ENCODE measurements at regions not wholly inside any gene's neighbourhood (a gene's known extent, or its start where the extent isn't known, plus 50 kb on each side); places are given as distances from the start of the nearest gene placed in this dataset.

GRCh38 chr18:68438536-68438935, 276.4 kb downstream of the TMX3 start:
- TF ChIP-seq CTCF (IDR thresholded peaks at IDR 0.05; ENCODE audit: insufficient read depth, low read length, poor library complexity, severe bottlenecking), result no peak
- H3K36me3 ChIP-seq (ENCODE audit: control insufficient read depth, insufficient read depth, low read length), result no peaks in the 10 kb centered on the region
- H3K4me3 ChIP-seq (replicated peaks; ENCODE audit: low read depth, low read length), result no peak overlapping the region
- DNase-seq (ENCODE audit: extremely low read depth, insufficient read length), result no peak
- H3K27me3 ChIP-seq (replicated peaks; ENCODE audit: control insufficient read depth, insufficient read depth, low read length), result no peaks in the 10 kb centered on the region

GRCh38 chr18:68436485-68436884, 278.4 kb downstream of the TMX3 start:
- H3K4me3 ChIP-seq (replicated peaks; ENCODE audit: low read depth, low read length), result no peak overlapping the region
- TF ChIP-seq CTCF (IDR thresholded peaks at IDR 0.05; ENCODE audit: insufficient read depth, low read length, poor library complexity, severe bottlenecking), result no peak
- H3K27me3 ChIP-seq (replicated peaks; ENCODE audit: control insufficient read depth, insufficient read depth, low read length), result no peaks in the 10 kb centered on the region
- DNase-seq (ENCODE audit: extremely low read depth, insufficient read length), result no peak
- H3K36me3 ChIP-seq (ENCODE audit: control insufficient read depth, insufficient read depth, low read length), result no peaks in the 10 kb centered on the region

- TF ChIP-seq CTCF (IDR thresholded peaks at IDR 0.05; ENCODE audit: insufficient read depth, low read length, poor library complexity, severe bottlenecking), result no peak
Observed at GRCh38 chr18:68435581-68435980, 279.3 kb downstream of the TMX3 start.

GRCh38 chr18:68431922-68432198, 283.0 kb downstream of the TMX3 start:
- TF ChIP-seq CTCF (IDR thresholded peaks at IDR 0.05; ENCODE audit: insufficient read depth, low read length, poor library complexity, severe bottlenecking), result no peak
- no peak for DNase-seq (ENCODE audit: extremely low read depth, insufficient read length)
- H3K27me3 ChIP-seq (replicated peaks; ENCODE audit: control insufficient read depth, insufficient read depth, low read length), result no peaks in the 10 kb centered on the region

More at GRCh38 chr18:68435581-68435980, 279.3 kb downstream of the TMX3 start:
- H3K27me3 ChIP-seq (replicated peaks; ENCODE audit: control insufficient read depth, insufficient read depth, low read length), result no peaks in the 10 kb centered on the region
- H3K36me3 ChIP-seq (ENCODE audit: control insufficient read depth, insufficient read depth, low read length), result no peaks in the 10 kb centered on the region
- no peak for DNase-seq (ENCODE audit: extremely low read depth, insufficient read length)
- no peak overlapping the region for H3K4me3 ChIP-seq (replicated peaks; ENCODE audit: low read depth, low read length)

GRCh38 chr18:68431111-68431921, 283.6 kb downstream of the TMX3 start:
- no peaks in the 10 kb centered on the region for H3K27me3 ChIP-seq (replicated peaks; ENCODE audit: control insufficient read depth, insufficient read depth, low read length)
- H3K36me3 ChIP-seq (ENCODE audit: control insufficient read depth, insufficient read depth, low read length), result no peaks in the 10 kb centered on the region
- no peak for TF ChIP-seq CTCF (IDR thresholded peaks at IDR 0.05; ENCODE audit: insufficient read depth, low read length, poor library complexity, severe bottlenecking)
- H3K4me3 ChIP-seq (replicated peaks; ENCODE audit: low read depth, low read length), result no peak overlapping the region
- DNase-seq (ENCODE audit: extremely low read depth, insufficient read length), result no peak

More at GRCh38 chr18:68431922-68432198, 283.0 kb downstream of the TMX3 start:
- Histone ChIP-seq H3K4me3 (replicated peaks; ENCODE audit: low read depth, low read length) (no peak overlapping the region), H3K36me3 (ENCODE audit: control insufficient read depth, insufficient read depth, low read length) (no peaks in the 10 kb centered on the region)

GRCh38 chr18:68429841-68430240, 285.1 kb downstream of the TMX3 start:
- no peaks in the 10 kb centered on the region for H3K27me3 ChIP-seq (replicated peaks; ENCODE audit: control insufficient read depth, insufficient read depth, low read length)
- no peak for DNase-seq (ENCODE audit: extremely low read depth, insufficient read length)
- no peak overlapping the region for H3K4me3 ChIP-seq (replicated peaks; ENCODE audit: low read depth, low read length)
- no peaks in the 10 kb centered on the region for H3K36me3 ChIP-seq (ENCODE audit: control insufficient read depth, insufficient read depth, low read length)
- TF ChIP-seq CTCF (IDR thresholded peaks at IDR 0.05; ENCODE audit: insufficient read depth, low read length, poor library complexity, severe bottlenecking), result no peak

Measured in GM06990 (cell line).